ENCODE measurements at regions not wholly inside any gene's neighbourhood (a gene's known extent, or its start where the extent isn't known, plus 50 kb on each side); places are given as distances from the start of the nearest gene placed in this dataset.

GRCh38 chr2:16211341-16211740 is 271.0 kb downstream of the MYCN start:
- H3K4me1 ChIP-seq (replicated peaks in 1 of 4; ENCODE audit: control insufficient read depth in 3 of 4, insufficient read depth in 4 of 4, low read length in 3 of 4): peaks cover 0 to 2% (median 0%) of the 10 kb centered on the region in 4 experiments; a peak in 1 of 7 replicates
- DNase-seq (ENCODE audit: low read depth in 1 of 2, low spot score in 2 of 2): no peak
- H2BK5ac ChIP-seq (ENCODE audit: low read depth, low read length): no peak overlapping the region
- no peaks in the 10 kb centered on the region for H3K27me3 ChIP-seq (replicated peaks in 1 of 4; ENCODE audit: control insufficient read depth in 3 of 4, extremely low read depth in 1 of 4, insufficient read depth in 3 of 4, low read length in 3 of 4)
- no peaks in the 10 kb centered on the region for H3K79me2 ChIP-seq (ENCODE audit: control insufficient read depth in 1 of 2, insufficient read depth in 2 of 2, low read length in 2 of 2)
- no peak overlapping the region for H3K4ac ChIP-seq (replicated peaks; ENCODE audit: insufficient read length, low read depth, low read length)
- H3K14ac ChIP-seq (ENCODE audit: insufficient read length): no peak overlapping the region
- no peak overlapping the region for H2BK15ac ChIP-seq (ENCODE audit: low read length)
- H3K23me2 ChIP-seq (ENCODE audit: low read depth, low read length): no peaks in the 10 kb centered on the region
- H3K36me3 ChIP-seq (ENCODE audit: control insufficient read depth in 2 of 4, insufficient read depth in 4 of 4, low read length in 3 of 4): no peaks in the 10 kb centered on the region
- no peaks in the 10 kb centered on the region for H4K20me1 ChIP-seq (replicated peaks in 1 of 2; ENCODE audit: control insufficient read depth in 1 of 2, insufficient read depth in 2 of 2, low read length in 2 of 2)
- no peak overlapping the region for H3K27ac ChIP-seq (ENCODE audit: low read depth, low read length)
- H2AFZ ChIP-seq (ENCODE audit: low read length): no peak overlapping the region
- H2BK20ac ChIP-seq (ENCODE audit: low read length): no peak overlapping the region
- POLR2A ChIA-PET (ENCODE audit: partially characterized antibody): no interaction called here
- H3K9me3 ChIP-seq (ENCODE audit: insufficient read depth in 2 of 2, low read depth in 1 of 2, low read length in 1 of 2): no peaks in the 10 kb centered on the region; a peak in 1 of 4 replicates
- H2BK12ac ChIP-seq (ENCODE audit: low read depth, low read length): no peak overlapping the region
- no peak overlapping the region for H4K91ac ChIP-seq (replicated peaks; ENCODE audit: insufficient read length, low read length)
- no peaks in the 10 kb centered on the region for H3K79me1 ChIP-seq (ENCODE audit: low read depth, low read length)
- H2BK120ac ChIP-seq (replicated peaks; ENCODE audit: low read depth, low read length): no peak overlapping the region
- no peak overlapping the region for H2AK5ac ChIP-seq (ENCODE audit: low read depth, low read length)
- no peak overlapping the region for H3K9ac ChIP-seq (replicated peaks in 1 of 4; ENCODE audit: extremely low read depth in 1 of 4, low read depth in 3 of 4, low read length in 3 of 4)
- H3K23ac ChIP-seq (ENCODE audit: insufficient read length): no peak overlapping the region
- no peak overlapping the region for H4K5ac ChIP-seq (ENCODE audit: insufficient read length, low read depth, low read length)
- no peak overlapping the region for H4K8ac ChIP-seq (ENCODE audit: extremely low read depth, insufficient read depth, low read length)
- H3K4me3 ChIP-seq (ENCODE audit: extremely low read depth in 1 of 4, insufficient read depth in 2 of 4, low read depth in 3 of 4, low read length in 4 of 4): no peak overlapping the region
- CTCF ChIA-PET (ENCODE audit: partially characterized antibody): interaction anchor here (1.1 to 4.0 kb wide), 3 partner anchors 7 to 70 kb away, joined by 3 to 25 read pairs (median 5); no protein-coding TSS in a partner anchor
- no peak overlapping the region for H3K56ac ChIP-seq (replicated peaks; ENCODE audit: insufficient read length, low read depth, low read length)
- TF ChIP-seq TAF1 (IDR thresholded peaks at IDR 0.05; ENCODE audit: low read depth, low read length) (no peak), HDAC6 (IDR thresholded peaks at IDR 0.05; ENCODE audit: low read depth, low read length) (no peak), RAD21 (IDR thresholded peaks at IDR 0.05 in 1 of 2, conservative IDR thresholded peaks at IDR 0.05 in 1 of 2; ENCODE audit: low read depth in 2 of 2, low read length in 2 of 2) (no peak), POLR2A (IDR thresholded peaks at IDR 0.05; ENCODE audit: control extremely low read depth in 1 of 2, low read depth in 2 of 2, low read length in 2 of 2) (no peak), KDM1A (IDR thresholded peaks at IDR 0.05; ENCODE audit: borderline replicate concordance, low read length) (no peak), SP1 (IDR thresholded peaks at IDR 0.05; ENCODE audit: low read depth, low read length) (no peak), FOSL1 (IDR thresholded peaks at IDR 0.05; ENCODE audit: insufficient read depth, low read depth, low read length) (no peak), POU5F1 (IDR thresholded peaks at IDR 0.05; ENCODE audit: low read depth, low read length) (no peak)
- H3K4me2 ChIP-seq (ENCODE audit: insufficient read depth in 1 of 2, low read depth in 2 of 2, low read length in 2 of 2): no peak overlapping the region
- WGBS, 2 experiments (ENCODE audit: extremely low coverage in 1 of 2, insufficient coverage in 1 of 2, insufficient read length in 1 of 2, insufficient replicate concordance in 2 of 2, low coverage in 1 of 2, low lambda C conversion rate in 2 of 2, missing lambda C conversion rate in 1 of 2): 50% methylated on average over 4 of the region's 4 CpGs; no CpG with 5 or more reads in 1 of the 2 experiments
- H3K18ac ChIP-seq (ENCODE audit: extremely low read depth, low read length): no peak overlapping the region
- no peak for FAIRE-seq

Measured in H1 (cell line).